GM13977 (cell line): ENCODE measurements at regions not wholly inside any gene's neighbourhood (a gene's known extent, or its start where the extent isn't known, plus 50 kb on each side); places are given as distances from the start of the nearest gene placed in this dataset.
"Not testable (repeated sequence)": the region's sequence is repeated elsewhere in the genome, so short reads cannot be mapped to it uniquely, and the experiment has no call there.

ENCODE experiments used
- DNase-seq: peaks from one replicate; pipeline ENCODE4 v3.0.0; 2012; ENCODE audit warnings: low spot score
- CTCF ChIP-seq: IDR thresholded peaks from 2 replicates; pipeline ENCODE4 v1.5.1; 2012; ENCODE audit warnings: mild to moderate bottlenecking, control low read depth; ENCODE audit not compliant: insufficient read depth; ENCODE audit errors: extremely low read depth, missing control alignments
- in situ Hi-C: fragments of 300-500 bp; cut with MboI; formaldehyde crosslinking; loops from one replicate; pipeline ENCODE4 v1.12.0; 2022; ENCODE audit warnings: low sequenced_read_pairs, low pct_unique_long_range_greater_than_20kb, mixed read lengths, inconsistent platforms; ENCODE audit not compliant: unreplicated experiment

GRCh38 chr6:9825526-9825925, 589.3 kb downstream of the TFAP2A start:
- DNase-seq, result no peak
- in situ Hi-C loops, result no loop called here
- no peak for TF ChIP-seq CTCF

DNA sequence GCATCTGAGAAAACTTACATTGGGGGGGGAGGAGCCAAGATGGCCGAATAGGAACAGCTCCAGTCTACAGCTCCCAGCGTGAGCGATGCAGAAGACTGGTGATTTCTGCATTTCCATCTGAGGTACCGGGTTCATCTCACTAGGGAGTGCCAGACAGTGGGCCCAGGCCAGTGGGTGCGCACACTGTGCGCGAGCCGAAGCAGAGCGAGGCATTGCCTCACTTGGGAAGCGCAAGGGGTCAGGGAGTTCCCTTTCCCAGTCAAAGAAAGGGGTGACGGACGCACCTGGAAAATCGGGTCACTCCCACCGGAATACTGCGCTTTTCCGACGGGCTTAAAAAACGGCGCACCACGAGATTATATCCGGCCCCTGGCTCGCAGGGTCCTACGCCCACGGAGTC, 604.1 kb downstream of the TFAP2A start:
- DNase-seq, in situ Hi-C loops: not testable (repeated sequence)

DNA sequence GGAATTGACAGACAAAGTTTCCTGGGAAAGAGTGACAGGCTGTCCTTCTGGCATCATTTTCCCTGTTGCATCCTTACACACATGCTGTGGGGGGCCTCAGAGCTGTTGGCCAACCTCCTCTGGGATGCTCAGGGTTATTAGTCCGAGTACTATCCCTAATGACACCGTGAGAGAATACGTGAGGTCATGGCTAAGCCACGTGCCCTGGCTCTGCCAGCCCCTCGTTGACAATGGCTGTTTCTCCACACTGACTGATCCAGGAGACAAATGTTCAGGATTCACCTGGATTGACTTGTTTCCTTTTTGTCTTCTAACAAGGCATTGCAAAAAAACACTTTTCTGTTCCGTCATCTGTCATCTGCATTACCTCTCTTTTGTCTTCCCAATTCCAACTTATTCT, 604.6 kb downstream of the TFAP2A start:
- in situ Hi-C loops, result no loop called here

GRCh38 chr6:9806195-9806594, 608.7 kb downstream of the TFAP2A start:
- TF ChIP-seq CTCF, result no peak
- in situ Hi-C loops, result no loop called here
- DNase-seq, result no peak

More for the DNA sequence above, 604.6 kb downstream of the TFAP2A start:
- TF ChIP-seq CTCF, result no peak
- DNase-seq, result no peak

DNA sequence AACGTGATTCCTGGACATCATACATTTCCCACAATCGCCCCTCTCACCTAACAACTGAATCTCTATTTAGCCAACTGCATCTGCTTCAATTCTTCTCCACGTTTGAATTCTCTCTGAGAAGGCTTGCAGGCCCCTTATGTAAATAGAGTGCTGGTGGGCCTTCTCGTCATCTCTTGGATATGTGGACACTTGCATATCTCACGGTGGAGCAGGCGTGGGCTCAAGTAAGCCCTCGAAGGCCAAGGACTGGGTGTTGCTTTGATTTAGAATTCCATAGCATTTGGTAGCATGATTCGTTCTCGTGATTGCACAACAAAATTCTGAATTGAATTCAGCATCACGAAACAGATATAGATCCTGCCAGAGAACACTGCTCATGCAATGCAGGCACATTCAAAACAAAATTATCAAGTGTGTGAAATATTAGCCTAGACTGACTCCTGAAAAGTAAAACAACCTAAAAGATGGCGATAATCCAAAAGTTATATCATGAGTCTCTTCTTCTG, 613.6 kb downstream of the TFAP2A start:
- in situ Hi-C loops, result no loop called here
- DNase-seq, result no peak

GRCh38 chr6:9799582-9799981, 615.3 kb downstream of the TFAP2A start:
- DNase-seq, result no peak
- no peak for TF ChIP-seq CTCF
- in situ Hi-C loops, result no loop called here

More for the DNA sequence above, 613.6 kb downstream of the TFAP2A start:
- no peak for TF ChIP-seq CTCF

DNA sequence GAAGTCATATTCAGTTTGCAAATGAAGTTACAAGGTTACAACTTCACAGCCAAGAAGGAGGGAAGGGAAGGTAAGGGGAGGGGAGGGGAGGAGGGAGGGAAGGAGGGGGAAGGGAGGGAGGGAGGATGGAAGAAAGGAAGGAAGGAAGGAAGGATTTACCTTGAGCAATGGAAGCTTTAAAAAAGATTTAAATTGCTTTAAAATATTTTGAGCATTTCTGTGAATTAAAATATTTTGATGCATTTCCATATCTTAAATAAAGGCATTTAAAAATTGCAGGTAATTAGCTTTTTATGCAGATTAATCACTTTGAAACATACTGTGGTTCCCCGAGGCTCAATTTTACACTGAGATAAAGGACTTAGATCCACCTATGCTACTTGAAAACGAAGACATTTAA, 618.0 kb downstream of the TFAP2A start:
- TF ChIP-seq CTCF, result no peak
- in situ Hi-C loops, result no loop called here
- no peak for DNase-seq
